K562 (cell line): ENCODE measurements at regions not wholly inside any gene's neighbourhood (a gene's known extent, or its start where the extent isn't known, plus 50 kb on each side); places are given as distances from the start of the nearest gene placed in this dataset.

Source experiments
- ATAC-seq: fragments of 200-7000 bp; cut with Tn5 transposase; 3 replicates; pipeline ENCODE4 v1.9.1; 2020; ENCODE audit warnings: moderate library complexity
- BruUV-seq: library from RNA; stranded (reverse); fragments of 400-500 nt; replicated peaks from 2 replicates; lab custom pipeline; 2021; lab: Mats Ljungman, UMichigan
- CTCF ChIA-PET: fragments of 300-600 bp; formaldehyde crosslinking; extraction: SDS; loops from one replicate; lab custom pipeline; 2021; ENCODE audit warnings: low intra/inter-chr PET ratio; lab: Yijun Ruan, JAX
- POLR2A ChIA-PET: fragments of 300-600, 350-650 bp; sonication (Branson Sonifier 250); formaldehyde crosslinking; extraction: SDS; loops from one replicate; lab custom pipeline; 2021; ENCODE audit warnings: antibody characterized with exemption, inconsistent platforms; lab: Yijun Ruan, JAX
- DNase-seq, 4 experiments: peaks; one replicate each; pipeline versions ENCODE4 v3.0.0 to v3.0.0-alpha.2; 2011 to 2018; ENCODE audit warnings: low spot score in 3 of 4, mixed read lengths in 3 of 4; ENCODE audit errors: extremely low read depth in 1 of 4
- FAIRE-seq: peaks from 2 replicates; lab custom pipeline; 2011; peaks lifted over from hg19 to GRCh38; lab: Jason Lieb, UNC
- H2AFZ ChIP-seq: 2 replicates; pipeline ENCODE4 v1.6.0; 2011; ENCODE audit warnings: low read depth, low read length, control low read depth, inconsistent platforms
- H3K27ac ChIP-seq: fragments of 200-600 bp; 3 replicates; pipeline ENCODE4 v1.8.0; 2011; ENCODE audit warnings: low read depth, mild to moderate bottlenecking, control low read depth, inconsistent platforms, low read length, moderate library complexity, mixed read lengths; ENCODE audit errors: extremely low read depth
- H3K27me3 ChIP-seq, 2 experiments: fragments of 300-600 bp in 1 of 2; 2 replicates in 1 of 2; 3 replicates in 1 of 2; pipeline versions ENCODE4 v1.6.0 to v1.8.0; 2011; ENCODE audit warnings: inconsistent platforms in 2 of 2, low read length in 2 of 2, mild to moderate bottlenecking in 1 of 2, mixed read lengths in 1 of 2, moderate library complexity in 1 of 2; ENCODE audit not compliant: control insufficient read depth in 2 of 2, insufficient read depth in 2 of 2
- H3K36me3 ChIP-seq: fragments of 300-600 bp; 3 replicates; pipeline ENCODE4 v1.8.0; 2011; ENCODE audit warnings: mild to moderate bottlenecking, low read length, inconsistent platforms; ENCODE audit not compliant: control insufficient read depth, insufficient read depth
- H3K4me1 ChIP-seq, 2 experiments: fragments of 200-600 bp in 1 of 2; replicated peaks in 1 of 2; 2 replicates in 1 of 2; 3 replicates in 1 of 2; pipeline versions ENCODE4 v1.5.1 to v1.8.0; 2011; ENCODE audit warnings: inconsistent platforms in 2 of 2, low read length in 2 of 2, mild to moderate bottlenecking in 1 of 2, mixed read lengths in 1 of 2, moderate library complexity in 1 of 2; ENCODE audit not compliant: control insufficient read depth in 2 of 2, insufficient read depth in 2 of 2
- H3K4me2 ChIP-seq: 2 replicates; pipeline ENCODE4 v1.6.1; 2011; ENCODE audit warnings: low read length, control low read depth, inconsistent platforms, mixed read lengths; ENCODE audit not compliant: insufficient read depth
- H3K4me3 ChIP-seq: fragments of 200-600 bp; sonication (generic), shearing (Covaris generic); 2 replicates; pipeline ENCODE4 v1.5.1; 2016; ENCODE audit warnings: control low read depth, inconsistent platforms
- H3K79me2 ChIP-seq: fragments of 200-600 bp; 3 replicates; pipeline ENCODE4 v1.8.0; 2011; ENCODE audit warnings: low read length, inconsistent platforms; ENCODE audit not compliant: control insufficient read depth, insufficient read depth
- H3K9ac ChIP-seq, 2 experiments: 2 replicates each; pipeline versions ENCODE4 v1.6.0 to v1.6.1; 2011; ENCODE audit warnings: low read depth in 2 of 2, low read length in 2 of 2, control low read depth in 1 of 2, inconsistent platforms in 1 of 2, mild to moderate bottlenecking in 1 of 2, mixed read lengths in 1 of 2; ENCODE audit not compliant: insufficient read depth in 1 of 2
- H3K9me1 ChIP-seq: one replicate; pipeline ENCODE4 v1.6.0; 2011; ENCODE audit warnings: inconsistent platforms, mild to moderate bottlenecking, low read length, moderate library complexity; ENCODE audit not compliant: control insufficient read depth, insufficient read depth
- H3K9me3 ChIP-seq: replicated peaks from 2 replicates; pipeline ENCODE4 v1.5.1; 2011; ENCODE audit warnings: low read depth, low read length, inconsistent platforms; ENCODE audit not compliant: control insufficient read depth, insufficient read depth
- H4K20me1 ChIP-seq: replicated peaks from 2 replicates; pipeline ENCODE4 v1.6.1; 2011; ENCODE audit warnings: low read length, inconsistent platforms, mixed read lengths; ENCODE audit not compliant: control insufficient read depth, insufficient read depth
- BRD4 ChIP-seq: fragments of 200-600 bp; sonication (generic); IDR thresholded peaks from 2 replicates; pipeline ENCODE4 v1.6.1; 2017; ENCODE audit warnings: inconsistent platforms
- CC2D1A ChIP-seq: fragments of 450-650 bp; IDR thresholded peaks from 2 replicates; pipeline ENCODE4 v1.6.1; 2017; ENCODE audit warnings: mild to moderate bottlenecking
- ETV6 ChIP-seq, 3 experiments: fragments of 150-350 bp in 1 of 3; sonication (generic) in 1 of 3; formaldehyde crosslinking in 1 of 3; IDR thresholded peaks; 2 replicates each; pipeline versions ENCODE4 v1.6.1 to v1.8.0; 2014 to 2022; ENCODE audit warnings: borderline replicate concordance in 2 of 3, low read depth in 2 of 3, antibody characterized with exemption in 1 of 3, low read length in 1 of 3, mild to moderate bottlenecking in 1 of 3, missing genetic modification reagents in 1 of 3
- PURB ChIP-seq: sonication (generic); formaldehyde crosslinking; IDR thresholded peaks from 2 replicates; pipeline ENCODE4 v1.9.0; 2021; ENCODE audit warnings: low read depth, mild to moderate bottlenecking, missing genetic modification reagents
- SAP30 ChIP-seq: fragments of 200-600 bp; sonication (generic); IDR thresholded peaks from 2 replicates; pipeline ENCODE4 v1.6.1; 2012; ENCODE audit warnings: borderline replicate concordance, low read depth, mild to moderate bottlenecking, moderate library complexity, low read length, control low read depth, inconsistent platforms; ENCODE audit not compliant: insufficient read depth, poor library complexity, severe bottlenecking
- ZNF778 ChIP-seq: fragments of 450-650 bp; formaldehyde crosslinking; IDR thresholded peaks from 2 replicates; pipeline ENCODE4 v1.4.0; 2020; ENCODE audit warnings: mild to moderate bottlenecking, moderate library complexity
- WGBS: fragments of 100-300 bp; shearing (Covaris generic); methylation state at CpG from one replicate; pipeline ENCODE4 v1.1.6; 2016; ENCODE audit warnings: low coverage, mixed read lengths; ENCODE audit not compliant: insufficient coverage; ENCODE audit errors: missing lambda C conversion rate; 5-methylcytosine and 5-hydroxymethylcytosine counted together
- in situ Hi-C: fragments of 300-500 bp; cut with MboI; formaldehyde crosslinking; loops from 4 replicates; pipeline ENCODE4 v1.15.0; 2018; ENCODE audit warnings: inconsistent platforms, mixed read lengths
- intact Hi-C: fragments of 100-400 bp; cut with micrococcal nuclease; formaldehyde crosslinking; loops from 2 replicates; pipeline ENCODE4 v1.14.2; 2022
- TF ChIP-seq, protein P1 (sequence below), 2 experiments: fragments of 450-650 bp in 1 of 2; sonication (generic) in 1 of 2; formaldehyde crosslinking; conservative IDR thresholded peaks; 2 replicates each; pipeline versions ENCODE4 v1.4.0 to v1.8.1; 2020 to 2022; ENCODE audit warnings: mild to moderate bottlenecking in 1 of 2, missing genetic modification reagents in 1 of 2
- TF ChIP-seq, protein P2 (sequence below), 2 experiments: fragments of 450-650 bp; conservative IDR thresholded peaks; 2 replicates each; pipeline ENCODE4 v1.6.1; 2017; ENCODE audit warnings: mild to moderate bottlenecking in 2 of 2, moderate library complexity in 2 of 2

DNA sequence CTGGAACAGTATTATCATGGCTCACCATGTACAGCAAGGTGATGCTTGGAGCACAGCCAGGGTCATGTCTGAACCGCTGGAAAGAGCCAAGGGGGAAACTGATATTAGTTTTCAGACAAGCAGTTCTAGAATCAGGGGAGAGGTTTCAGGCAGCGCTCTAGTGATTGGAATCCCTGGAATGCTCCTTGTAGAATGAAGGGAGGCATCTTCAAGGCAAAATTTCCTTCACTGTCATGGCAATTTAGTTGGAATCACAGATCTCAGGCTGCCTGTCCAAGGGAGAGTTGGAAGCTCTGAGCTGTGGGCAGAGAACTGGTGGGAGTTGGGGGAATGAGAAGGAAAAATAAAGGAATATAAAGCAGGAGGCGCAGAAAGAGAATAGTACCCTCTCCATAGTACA lies 737.1 kb downstream of the PTPRU start:
- intact Hi-C loops (no loop called here), in situ Hi-C loops (no loop called here)
- Histone ChIP-seq H4K20me1 (no peaks in the 10 kb centered on the region), H3K4me1 (no peaks in the 10 kb centered on the region), H3K27ac (no peak overlapping the region), H3K9ac (no peak overlapping the region), H3K36me3 (no peaks in the 10 kb centered on the region), H3K4me3 (no peak overlapping the region), H3K9me1 (no peaks in the 10 kb centered on the region), H3K9me3 (no peaks in the 10 kb centered on the region), H2AFZ (no peak overlapping the region), H3K27me3 (no peaks in the 10 kb centered on the region), H3K4me2 (no peak overlapping the region), H3K79me2 (no peaks in the 10 kb centered on the region)
- ChIA-PET CTCF (no interaction called here), POLR2A (no interaction called here)
- FAIRE-seq (no peak), ATAC-seq (no peak), DNase-seq (no peak)
- no TSS peak for BruUV-seq
- TF ChIP-seq, protein P1, sequence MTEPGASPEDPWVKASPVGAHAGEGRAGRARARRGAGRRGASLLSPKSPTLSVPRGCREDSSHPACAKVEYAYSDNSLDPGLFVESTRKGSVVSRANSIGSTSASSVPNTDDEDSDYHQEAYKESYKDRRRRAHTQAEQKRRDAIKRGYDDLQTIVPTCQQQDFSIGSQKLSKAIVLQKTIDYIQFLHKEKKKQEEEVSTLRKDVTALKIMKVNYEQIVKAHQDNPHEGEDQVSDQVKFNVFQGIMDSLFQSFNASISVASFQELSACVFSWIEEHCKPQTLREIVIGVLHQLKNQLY (CRISPR knock-in tag; conservative IDR thresholded peaks at IDR 0.05), result no peak
- 6% methylated on average over 3 of the region's 3 CpGs for WGBS

DNA sequence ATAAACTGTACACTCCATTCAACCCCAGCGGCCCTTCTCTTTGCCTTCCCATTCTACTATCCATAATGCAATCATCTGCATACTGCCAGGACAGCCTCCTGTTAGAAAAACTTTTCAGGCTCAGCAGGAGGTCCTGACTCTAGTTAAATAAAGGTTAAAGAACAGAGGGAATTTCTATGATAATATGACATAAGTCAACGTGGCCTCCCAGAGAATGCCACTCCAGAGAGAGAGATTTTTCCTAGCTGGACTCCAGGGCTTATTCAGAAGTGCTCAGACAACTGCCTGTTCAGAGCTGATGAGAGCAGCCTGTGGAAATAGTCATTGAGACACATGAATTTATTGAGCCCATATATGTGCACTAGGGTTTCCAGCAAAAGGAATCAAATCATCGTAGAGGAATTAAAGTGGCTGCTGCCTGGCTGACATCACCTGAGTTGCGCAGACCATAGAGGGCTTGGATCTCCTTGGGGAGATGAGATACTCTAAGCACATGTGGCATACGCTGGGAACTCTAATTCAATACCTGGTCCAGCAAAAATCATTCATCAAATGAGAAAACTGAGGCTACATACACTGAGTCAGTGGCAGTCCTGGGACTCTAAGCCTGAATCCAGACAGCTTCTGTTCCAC lies 736.2 kb downstream of the PTPRU start:
- ChIA-PET POLR2A (no interaction called here), CTCF (no interaction called here)
- in situ Hi-C loops, result no loop called here
- Histone ChIP-seq H3K36me3 (no peaks in the 10 kb centered on the region), H4K20me1 (no peaks in the 10 kb centered on the region), H3K27ac (no peak overlapping the region), H3K4me1 (no peaks in the 10 kb centered on the region), H2AFZ (no peak overlapping the region), H3K79me2 (no peaks in the 10 kb centered on the region), H3K4me2 (no peak overlapping the region), H3K27me3 (no peaks in the 10 kb centered on the region), H3K9me3 (no peaks in the 10 kb centered on the region)
- no peak for DNase-seq
- BruUV-seq, result no TSS peak
- TF ChIP-seq, protein P2, sequence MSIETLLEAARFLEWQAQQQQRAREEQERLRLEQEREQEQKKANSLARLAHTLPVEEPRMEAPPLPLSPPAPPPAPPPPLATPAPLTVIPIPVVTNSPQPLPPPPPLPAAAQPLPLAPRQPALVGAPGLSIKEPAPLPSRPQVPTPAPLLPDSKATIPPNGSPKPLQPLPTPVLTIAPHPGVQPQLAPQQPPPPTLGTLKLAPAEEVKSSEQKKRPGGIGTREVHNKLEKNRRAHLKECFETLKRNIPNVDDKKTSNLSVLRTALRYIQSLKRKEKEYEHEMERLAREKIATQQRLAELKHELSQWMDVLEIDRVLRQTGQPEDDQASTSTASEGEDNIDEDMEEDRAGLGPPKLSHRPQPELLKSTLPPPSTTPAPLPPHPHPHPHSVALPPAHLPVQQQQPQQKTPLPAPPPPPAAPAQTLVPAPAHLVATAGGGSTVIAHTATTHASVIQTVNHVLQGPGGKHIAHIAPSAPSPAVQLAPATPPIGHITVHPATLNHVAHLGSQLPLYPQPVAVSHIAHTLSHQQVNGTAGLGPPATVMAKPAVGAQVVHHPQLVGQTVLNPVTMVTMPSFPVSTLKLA (conservative IDR thresholded peaks at IDR 0.05), result no peak
- no peak for TF ChIP-seq ZNF778 (CRISPR knock-in tag)
- TF ChIP-seq PURB, result no peak
- no peak for TF ChIP-seq CC2D1A
- no peak for TF ChIP-seq BRD4
- no peak for TF ChIP-seq ETV6 (IDR thresholded peaks at IDR 0.05; ENCODE audit: borderline replicate concordance in 1 of 2, low read depth in 2 of 2, low read length in 1 of 2)
- TF ChIP-seq ETV6 (CRISPR knock-in tag; IDR thresholded peaks at IDR 0.05; ENCODE audit: borderline replicate concordance), result no peak
- TF ChIP-seq SAP30, result no peak
- TF ChIP-seq, all 486 proteins: peak for 0
- Histone ChIP-seq H3K4me3 (no peak overlapping the region), H3K9ac (no peak overlapping the region), H3K9me1 (no peaks in the 10 kb centered on the region)
- WGBS, result 0% methylated on average over 5 of the region's 5 CpGs
- intact Hi-C loops, result no loop called here
- no peak for ATAC-seq
- FAIRE-seq, result no peak
